ENCODE measurements at regions not wholly inside any gene's neighbourhood (a gene's known extent, or its start where the extent isn't known, plus 50 kb on each side); places are given as distances from the start of the nearest gene placed in this dataset.

- Histone ChIP-seq H3K14ac (ENCODE audit: low read length) (no peak overlapping the region), H3K27me3 (ENCODE audit: insufficient read depth, low read length) (no peaks in the 10 kb centered on the region), H3K4me2 (ENCODE audit: low read length) (no peak overlapping the region), H3K27ac (ENCODE audit: low read depth, low read length) (no peak overlapping the region), H2BK5ac (ENCODE audit: low read depth, low read length, poor library complexity) (no peak overlapping the region), H3K36me3 (ENCODE audit: control insufficient read depth in 1 of 2, insufficient read depth in 2 of 2, low read length in 2 of 2) (no peaks in the 10 kb centered on the region), H4K91ac (ENCODE audit: low read depth, low read length) (no peak overlapping the region), H3K9me3 (ENCODE audit: insufficient read depth, low read depth, low read length) (peaks cover 1% of the 10 kb centered on the region), H3K79me1 (ENCODE audit: low read length) (peaks cover 2% of the 10 kb centered on the region), H4K8ac (ENCODE audit: low read depth, low read length) (no peak overlapping the region), H2AK5ac (ENCODE audit: low read length) (no peak overlapping the region), H3K9ac (ENCODE audit: low read length) (no peak overlapping the region), H2AFZ (ENCODE audit: insufficient read depth, low read length, poor library complexity) (no peak overlapping the region), H3K4ac (ENCODE audit: low read depth, low read length) (no peak overlapping the region), H3K23ac (ENCODE audit: low read length) (no peak overlapping the region), H3K4me3 (ENCODE audit: low read depth, low read length) (no peak overlapping the region), H3K18ac (ENCODE audit: low read length) (no peak overlapping the region), H2BK120ac (ENCODE audit: insufficient read depth, low read length, poor library complexity) (no peak overlapping the region), H3K79me2 (ENCODE audit: control insufficient read depth, insufficient read depth, low read length, poor library complexity) (no peaks in the 10 kb centered on the region), H4K12ac (ENCODE audit: low read depth, low read length) (no peak overlapping the region), H2BK12ac (ENCODE audit: low read length) (no peak overlapping the region), H3K4me1 (ENCODE audit: control insufficient read depth in 1 of 2, insufficient read depth in 2 of 2, low read length in 2 of 2) (peaks cover 0 to 2% of the 10 kb centered on the region in 2 experiments)
- no CpG with 5 or more reads among the region's 2 CpGs for WGBS (ENCODE audit: extremely low coverage, insufficient coverage, insufficient read length)
- no peak for DNase-seq
Observed at GRCh38 chr3:31357451-31357850, 175.3 kb upstream of the STT3B start.

GRCh38 chr3:31358473-31359070 is 174.2 kb upstream of the STT3B start:
- Histone ChIP-seq H2BK5ac (ENCODE audit: low read depth, low read length, poor library complexity) (no peak overlapping the region), H2BK120ac (ENCODE audit: insufficient read depth, low read length, poor library complexity) (no peak overlapping the region), H3K79me2 (ENCODE audit: control insufficient read depth, insufficient read depth, low read length, poor library complexity) (no peaks in the 10 kb centered on the region), H3K9me3 (ENCODE audit: insufficient read depth, low read depth, low read length) (peaks cover 1% of the 10 kb centered on the region), H3K9ac (ENCODE audit: low read length) (no peak overlapping the region), H4K91ac (ENCODE audit: low read depth, low read length) (no peak overlapping the region), H3K18ac (ENCODE audit: low read length) (no peak overlapping the region), H3K14ac (ENCODE audit: low read length) (no peak overlapping the region), H3K4me2 (ENCODE audit: low read length) (no peak overlapping the region), H3K4me3 (ENCODE audit: low read depth, low read length) (no peak overlapping the region), H3K36me3 (ENCODE audit: control insufficient read depth in 1 of 2, insufficient read depth in 2 of 2, low read length in 2 of 2) (no peaks in the 10 kb centered on the region), H3K4me1 (ENCODE audit: control insufficient read depth in 1 of 2, insufficient read depth in 2 of 2, low read length in 2 of 2) (peaks cover 0 to 2% of the 10 kb centered on the region in 2 experiments), H3K27me3 (ENCODE audit: insufficient read depth, low read length) (no peaks in the 10 kb centered on the region), H3K4ac (ENCODE audit: low read depth, low read length) (no peak overlapping the region), H3K23ac (ENCODE audit: low read length) (no peak overlapping the region), H2AK5ac (ENCODE audit: low read length) (no peak overlapping the region), H3K79me1 (ENCODE audit: low read length) (peaks cover 3% of the 10 kb centered on the region), H4K12ac (ENCODE audit: low read depth, low read length) (no peak overlapping the region), H3K27ac (ENCODE audit: low read depth, low read length) (no peak overlapping the region), H2AFZ (ENCODE audit: insufficient read depth, low read length, poor library complexity) (no peak overlapping the region), H4K8ac (ENCODE audit: low read depth, low read length) (no peak overlapping the region), H2BK12ac (ENCODE audit: low read length) (no peak overlapping the region)
- DNase-seq = no peak
- no CpG with 5 or more reads among the region's 1 CpG for WGBS (ENCODE audit: extremely low coverage, insufficient coverage, insufficient read length)

- Histone ChIP-seq H3K9ac (ENCODE audit: low read length) (no peak overlapping the region), H3K4me3 (ENCODE audit: low read depth, low read length) (no peak overlapping the region), H2BK5ac (ENCODE audit: low read depth, low read length, poor library complexity) (no peak overlapping the region), H3K4me1 (ENCODE audit: control insufficient read depth in 1 of 2, insufficient read depth in 2 of 2, low read length in 2 of 2) (peaks cover 0 to 6% of the 10 kb centered on the region in 2 experiments), H2AFZ (ENCODE audit: insufficient read depth, low read length, poor library complexity) (no peak overlapping the region), H3K36me3 (ENCODE audit: control insufficient read depth in 1 of 2, insufficient read depth in 2 of 2, low read length in 2 of 2) (no peaks in the 10 kb centered on the region), H3K27me3 (ENCODE audit: insufficient read depth, low read length) (no peaks in the 10 kb centered on the region), H3K4me2 (ENCODE audit: low read length) (no peak overlapping the region), H3K27ac (ENCODE audit: low read depth, low read length) (no peak overlapping the region), H3K23ac (ENCODE audit: low read length) (no peak overlapping the region), H2AK5ac (ENCODE audit: low read length) (peak overlapping the region; percentile 62), H2BK120ac (ENCODE audit: insufficient read depth, low read length, poor library complexity) (peak overlapping the region; percentile 72), H4K91ac (ENCODE audit: low read depth, low read length) (no peak overlapping the region), H3K79me2 (ENCODE audit: control insufficient read depth, insufficient read depth, low read length, poor library complexity) (no peaks in the 10 kb centered on the region), H4K8ac (ENCODE audit: low read depth, low read length) (peak overlapping the region; percentile 38), H3K18ac (ENCODE audit: low read length) (no peak overlapping the region), H3K79me1 (ENCODE audit: low read length) (peaks cover 6% of the 10 kb centered on the region), H3K9me3 (ENCODE audit: insufficient read depth, low read depth, low read length) (peaks cover 1% of the 10 kb centered on the region), H3K4ac (ENCODE audit: low read depth, low read length) (no peak overlapping the region), H4K12ac (ENCODE audit: low read depth, low read length) (no peak overlapping the region), H3K14ac (ENCODE audit: low read length) (peak overlapping the region; percentile 56), H2BK12ac (ENCODE audit: low read length) (peak overlapping the region; percentile 99)
- DNase-seq = no peak
- WGBS (ENCODE audit: extremely low coverage, insufficient coverage, insufficient read length) = no CpG with 5 or more reads among the region's 6 CpGs
Observed at GRCh38 chr3:31361371-31362273, 171.1 kb upstream of the STT3B start.

DNA sequence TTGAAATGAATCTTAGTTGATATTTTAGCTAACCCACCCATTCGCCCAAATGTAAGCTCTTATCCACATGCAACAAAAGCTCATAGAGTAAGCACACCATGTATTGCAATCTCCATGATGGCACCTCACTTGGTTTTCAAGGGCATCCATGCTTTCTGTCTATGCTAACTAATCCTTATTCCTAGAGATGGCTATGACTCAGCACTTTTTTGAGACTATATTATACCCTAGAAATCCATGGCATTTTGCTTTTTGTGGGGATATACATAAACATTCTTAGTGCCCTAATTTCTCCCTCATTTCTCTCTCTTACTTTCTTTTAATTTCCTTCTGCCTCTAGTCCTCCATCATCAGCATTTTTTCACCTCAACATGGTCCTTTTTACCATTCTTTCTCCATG is 168.5 kb upstream of the STT3B start:
- Histone ChIP-seq H2BK5ac (ENCODE audit: low read depth, low read length, poor library complexity) (no peak overlapping the region), H4K12ac (ENCODE audit: low read depth, low read length) (no peak overlapping the region), H3K9ac (ENCODE audit: low read length) (no peak overlapping the region), H3K18ac (ENCODE audit: low read length) (no peak overlapping the region), H3K14ac (ENCODE audit: low read length) (no peak overlapping the region), H3K4me1 (ENCODE audit: control insufficient read depth in 1 of 2, insufficient read depth in 2 of 2, low read length in 2 of 2) (peaks cover 0 to 6% of the 10 kb centered on the region in 2 experiments), H3K23ac (ENCODE audit: low read length) (no peak overlapping the region), H4K91ac (ENCODE audit: low read depth, low read length) (no peak overlapping the region), H3K4ac (ENCODE audit: low read depth, low read length) (no peak overlapping the region), H4K8ac (ENCODE audit: low read depth, low read length) (no peak overlapping the region), H2BK12ac (ENCODE audit: low read length) (peak overlapping the region; percentile 58), H3K4me3 (ENCODE audit: low read depth, low read length) (no peak overlapping the region), H2AFZ (ENCODE audit: insufficient read depth, low read length, poor library complexity) (no peak overlapping the region), H2AK5ac (ENCODE audit: low read length) (no peak overlapping the region), H3K79me2 (ENCODE audit: control insufficient read depth, insufficient read depth, low read length, poor library complexity) (no peaks in the 10 kb centered on the region), H3K4me2 (ENCODE audit: low read length) (no peak overlapping the region), H3K9me3 (ENCODE audit: insufficient read depth, low read depth, low read length) (no peaks in the 10 kb centered on the region), H2BK120ac (ENCODE audit: insufficient read depth, low read length, poor library complexity) (no peak overlapping the region), H3K36me3 (ENCODE audit: control insufficient read depth in 1 of 2, insufficient read depth in 2 of 2, low read length in 2 of 2) (no peaks in the 10 kb centered on the region), H3K79me1 (ENCODE audit: low read length) (peaks cover 6% of the 10 kb centered on the region), H3K27me3 (ENCODE audit: insufficient read depth, low read length) (no peaks in the 10 kb centered on the region), H3K27ac (ENCODE audit: low read depth, low read length) (no peak overlapping the region)
- WGBS (ENCODE audit: extremely low coverage, insufficient coverage, insufficient read length) = no CpG with 5 or more reads among the region's 1 CpG
- DNase-seq = no peak

Data from trophoblast cell (in vitro differentiated cells and primary cell).